ENCODE measurements at regions not wholly inside any gene's neighbourhood (a gene's known extent, or its start where the extent isn't known, plus 50 kb on each side); places are given as distances from the start of the nearest gene placed in this dataset.
A peak's percentile ranks its signal among the peaks of the same experiment; 100 is the strongest.
"Not testable (repeated sequence)": the region's sequence is repeated elsewhere in the genome, so short reads cannot be mapped to it uniquely, and the experiment has no call there.

- ChIA-PET POLR2A (no interaction called here), CTCF (no interaction called here)
- no peak for DNase-seq (ENCODE audit: extremely low spot score)
- TF ChIP-seq, protein P1, sequence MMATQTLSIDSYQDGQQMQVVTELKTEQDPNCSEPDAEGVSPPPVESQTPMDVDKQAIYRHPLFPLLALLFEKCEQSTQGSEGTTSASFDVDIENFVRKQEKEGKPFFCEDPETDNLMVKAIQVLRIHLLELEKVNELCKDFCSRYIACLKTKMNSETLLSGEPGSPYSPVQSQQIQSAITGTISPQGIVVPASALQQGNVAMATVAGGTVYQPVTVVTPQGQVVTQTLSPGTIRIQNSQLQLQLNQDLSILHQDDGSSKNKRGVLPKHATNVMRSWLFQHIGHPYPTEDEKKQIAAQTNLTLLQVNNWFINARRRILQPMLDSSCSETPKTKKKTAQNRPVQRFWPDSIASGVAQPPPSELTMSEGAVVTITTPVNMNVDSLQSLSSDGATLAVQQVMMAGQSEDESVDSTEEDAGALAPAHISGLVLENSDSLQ (IDR thresholded peaks at IDR 0.05), result no peak
- TF ChIP-seq LEF1 (IDR thresholded peaks at IDR 0.05; ENCODE audit: borderline replicate concordance), result no peak
- no peak for TF ChIP-seq L3MBTL2 (conservative IDR thresholded peaks at IDR 0.05)
- TF ChIP-seq ELF4 (IDR thresholded peaks at IDR 0.05), result no peak
- TF ChIP-seq FOXM1 (IDR thresholded peaks at IDR 0.05; ENCODE audit: borderline replicate concordance), result no peak
- no peak for TF ChIP-seq FOXK2 (IDR thresholded peaks at IDR 0.05)
- no peak for TF ChIP-seq BHLHE40 (IDR thresholded peaks at IDR 0.05; ENCODE audit: borderline replicate concordance)
- no peak for TF ChIP-seq ZNF384 (IDR thresholded peaks at IDR 0.05)
- TF ChIP-seq SP1 (IDR thresholded peaks at IDR 0.05), result no peak
- TF ChIP-seq TARDBP (IDR thresholded peaks at IDR 0.05), result no peak
- TF ChIP-seq ARNT (IDR thresholded peaks at IDR 0.05), result no peak
- TF ChIP-seq NFRKB (IDR thresholded peaks at IDR 0.05), result no peak
- no peak for TF ChIP-seq CTBP1 (IDR thresholded peaks at IDR 0.05; ENCODE audit: borderline replicate concordance)
Observed at GRCh38 chr13:54492995-54493394, 1464.4 kb downstream of the OLFM4 start.

DNA sequence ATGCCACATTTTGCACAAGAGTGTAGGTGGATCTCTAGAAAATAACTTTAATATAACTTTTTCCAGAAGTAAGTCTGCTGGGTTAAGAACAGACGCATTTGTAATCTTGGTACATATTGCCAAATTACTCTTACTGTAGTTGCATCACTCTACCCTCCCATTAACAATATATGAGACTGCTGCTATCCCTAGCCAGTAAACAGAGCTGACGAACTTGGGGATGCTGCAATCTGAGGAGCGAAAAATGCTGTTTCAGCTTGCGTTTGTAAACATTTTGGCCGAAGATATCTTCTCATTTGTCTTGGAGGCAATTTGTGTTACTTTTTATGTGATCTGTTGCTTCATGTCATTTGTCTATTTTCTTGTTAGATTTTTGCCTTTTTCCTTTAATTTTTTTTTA, 1482.8 kb downstream of the OLFM4 start:
- DNase-seq (ENCODE audit: extremely low spot score), result no peak
- POLR2A ChIA-PET, result no interaction called here
- TF ChIP-seq ARNT (IDR thresholded peaks at IDR 0.05), result no peak
- TF ChIP-seq NFRKB (IDR thresholded peaks at IDR 0.05), result no peak
- CTCF ChIA-PET, result no interaction called here

DNA sequence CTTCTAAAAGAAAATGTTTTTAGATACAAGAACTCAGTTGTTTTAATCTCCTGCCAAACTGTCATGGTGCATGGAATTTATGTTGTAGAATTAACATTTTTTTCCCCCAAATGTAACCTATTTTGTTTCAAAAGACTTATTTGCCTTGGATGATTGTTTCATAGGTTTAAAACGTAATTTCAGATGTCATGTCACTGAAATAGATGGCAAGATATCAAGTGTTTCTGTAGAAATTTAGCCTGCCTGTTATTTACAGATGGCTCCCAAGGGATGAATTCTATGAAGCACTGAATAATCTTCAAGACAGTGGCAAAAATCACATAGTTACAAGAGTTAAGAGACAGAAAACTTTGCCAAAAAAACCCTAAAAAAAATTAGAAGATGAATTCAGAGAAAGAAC, 1484.6 kb downstream of the OLFM4 start:
- CTCF ChIA-PET, result no interaction called here
- TF ChIP-seq CTBP1 (IDR thresholded peaks at IDR 0.05; ENCODE audit: borderline replicate concordance), result no peak
- no peak for TF ChIP-seq FOXA1 (IDR thresholded peaks at IDR 0.05)
- TF ChIP-seq, protein P1 (IDR thresholded peaks at IDR 0.05), result no peak
- TF ChIP-seq FOXM1 (IDR thresholded peaks at IDR 0.05; ENCODE audit: borderline replicate concordance), result no peak
- TF ChIP-seq SUZ12 (IDR thresholded peaks at IDR 0.05), result no peak
- TF ChIP-seq L3MBTL2 (conservative IDR thresholded peaks at IDR 0.05), result no peak
- POLR2A ChIA-PET, result no interaction called here
- DNase-seq (ENCODE audit: extremely low spot score), result no peak

DNA sequence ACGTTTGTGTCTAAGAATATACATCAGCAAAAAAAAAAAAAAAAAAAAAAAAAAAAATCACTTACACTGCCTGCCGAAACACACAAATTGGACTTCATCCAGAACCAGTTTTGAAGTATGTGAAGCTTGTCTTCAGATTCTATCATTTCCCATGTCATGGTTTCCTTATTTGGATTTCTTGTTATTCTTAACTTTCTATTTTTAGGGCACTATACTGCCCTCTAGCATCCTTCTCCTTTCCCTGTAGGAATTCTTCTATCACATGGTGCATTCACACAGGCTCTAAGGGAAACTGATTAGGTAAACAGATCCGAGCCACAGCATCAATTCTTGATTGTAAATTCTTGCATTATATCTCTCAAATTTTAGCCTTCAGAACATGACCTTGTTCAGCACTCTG, 1507.5 kb downstream of the OLFM4 start:
- DNase-seq (ENCODE audit: extremely low spot score), result peak; percentile 6
- ChIA-PET POLR2A (no interaction called here), CTCF (no interaction called here)
- TF ChIP-seq HDGF (IDR thresholded peaks at IDR 0.05; ENCODE audit: borderline replicate concordance), result no peak
- no peak for TF ChIP-seq FOXK2 (IDR thresholded peaks at IDR 0.05)
- peak; percentile 54 for TF ChIP-seq ZNF384 (IDR thresholded peaks at IDR 0.05)

GRCh38 chr13:54563286-54563685, 1534.7 kb downstream of the OLFM4 start:
- TF ChIP-seq L3MBTL2 (conservative IDR thresholded peaks at IDR 0.05), result no peak
- TF ChIP-seq ARNT (IDR thresholded peaks at IDR 0.05), result no peak
- TF ChIP-seq NFRKB (IDR thresholded peaks at IDR 0.05), result no peak
- no peak for TF ChIP-seq FOXA1 (IDR thresholded peaks at IDR 0.05)
- no peak for TF ChIP-seq BHLHE40 (IDR thresholded peaks at IDR 0.05; ENCODE audit: borderline replicate concordance)
- TF ChIP-seq FOXM1 (IDR thresholded peaks at IDR 0.05; ENCODE audit: borderline replicate concordance), result no peak
- no peak for TF ChIP-seq HDGF (IDR thresholded peaks at IDR 0.05; ENCODE audit: borderline replicate concordance)
- TF ChIP-seq TARDBP (IDR thresholded peaks at IDR 0.05), result no peak
- no peak for TF ChIP-seq CTBP1 (IDR thresholded peaks at IDR 0.05; ENCODE audit: borderline replicate concordance)
- no peak for TF ChIP-seq SP1 (IDR thresholded peaks at IDR 0.05)
- TF ChIP-seq, protein P1 (IDR thresholded peaks at IDR 0.05), result no peak
- TF ChIP-seq ELF4 (IDR thresholded peaks at IDR 0.05), result no peak
- no peak for TF ChIP-seq ZNF384 (IDR thresholded peaks at IDR 0.05)
- no peak for TF ChIP-seq SUZ12 (IDR thresholded peaks at IDR 0.05)
- TF ChIP-seq FOXK2 (IDR thresholded peaks at IDR 0.05), result no peak
- ChIA-PET POLR2A (no interaction called here), CTCF (interaction anchor here (0.6 kb wide), 1 partner anchor 627 kb away, joined by 3 read pairs; no protein-coding TSS in a partner anchor)
- DNase-seq (ENCODE audit: extremely low spot score), result no peak

DNA sequence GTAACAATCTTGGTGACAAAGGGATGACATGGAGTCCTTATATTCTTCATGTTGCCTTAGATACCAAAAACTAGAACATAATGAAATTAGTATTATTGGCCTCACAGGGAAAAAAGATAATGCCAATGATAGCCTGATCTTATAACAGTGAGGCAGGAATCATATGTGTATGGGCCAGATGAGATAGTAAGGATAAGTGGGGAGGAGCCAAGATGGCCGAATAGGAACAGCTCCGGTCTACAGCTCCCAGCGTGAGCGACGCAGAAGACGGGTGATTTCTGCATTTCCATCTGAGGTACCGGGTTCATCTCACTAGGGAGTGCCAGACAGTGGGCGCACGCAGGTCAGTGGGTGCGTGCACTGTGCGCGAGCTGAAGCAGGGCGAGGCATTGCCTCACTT, 1543.4 kb downstream of the OLFM4 start:
- DNase-seq (ENCODE audit: extremely low spot score), result peak; percentile 8
- CTCF ChIA-PET, result interaction anchor here (0.6 kb wide), 1 partner anchor 1332 kb away, joined by 3 read pairs; no protein-coding TSS in a partner anchor
- POLR2A ChIA-PET, result not testable (repeated sequence)
- peak; percentile 17; the same call in 1 of the 2 replicates for TF ChIP-seq ELF4 (IDR thresholded peaks at IDR 0.05)

GRCh38 chr13:54573186-54573585, 1544.6 kb downstream of the OLFM4 start:
- ChIA-PET POLR2A (no interaction called here), CTCF (interaction anchor here (0.7 kb wide), 1 partner anchor 25 kb away, joined by 3 read pairs; no protein-coding TSS in a partner anchor)
- no peak for DNase-seq (ENCODE audit: extremely low spot score)
- TF ChIP-seq ZNF384 (IDR thresholded peaks at IDR 0.05), result no peak
- no peak for TF ChIP-seq FOXK2 (IDR thresholded peaks at IDR 0.05)
- TF ChIP-seq TARDBP (IDR thresholded peaks at IDR 0.05), result no peak
- no peak for TF ChIP-seq FOXM1 (IDR thresholded peaks at IDR 0.05; ENCODE audit: borderline replicate concordance)
- TF ChIP-seq LEF1 (IDR thresholded peaks at IDR 0.05; ENCODE audit: borderline replicate concordance), result no peak

DNA sequence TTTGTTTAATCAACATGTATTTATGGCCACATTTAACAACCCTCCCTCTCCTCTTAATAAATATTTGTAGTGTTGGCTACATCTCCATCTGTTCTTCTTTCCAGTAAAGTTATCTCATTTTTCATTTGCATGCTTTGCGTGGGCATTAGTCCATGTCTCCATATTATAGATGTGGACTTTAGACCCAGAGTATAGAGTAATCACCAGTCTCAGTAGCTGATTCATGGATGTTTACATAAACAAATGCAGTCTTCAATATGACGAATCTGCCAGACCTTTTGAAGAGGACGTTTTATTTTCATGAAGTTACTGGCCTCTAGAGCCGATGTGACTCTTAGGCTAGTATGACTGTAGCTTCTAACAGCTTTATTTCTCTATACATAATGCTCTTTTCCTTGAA, 1546.2 kb downstream of the OLFM4 start:
- TF ChIP-seq SUZ12 (IDR thresholded peaks at IDR 0.05) (no peak), NFRKB (IDR thresholded peaks at IDR 0.05) (no peak), SP1 (IDR thresholded peaks at IDR 0.05) (no peak), L3MBTL2 (conservative IDR thresholded peaks at IDR 0.05) (no peak), CTBP1 (IDR thresholded peaks at IDR 0.05; ENCODE audit: borderline replicate concordance) (no peak), FOXM1 (IDR thresholded peaks at IDR 0.05; ENCODE audit: borderline replicate concordance) (no peak), LEF1 (IDR thresholded peaks at IDR 0.05; ENCODE audit: borderline replicate concordance) (no peak), ARNT (IDR thresholded peaks at IDR 0.05) (no peak), HDGF (IDR thresholded peaks at IDR 0.05; ENCODE audit: borderline replicate concordance) (no peak), FOXK2 (IDR thresholded peaks at IDR 0.05) (no peak), ELF4 (IDR thresholded peaks at IDR 0.05) (no peak), FOXA1 (IDR thresholded peaks at IDR 0.05) (no peak), BHLHE40 (IDR thresholded peaks at IDR 0.05; ENCODE audit: borderline replicate concordance) (no peak), ZNF384 (IDR thresholded peaks at IDR 0.05) (no peak), TARDBP (IDR thresholded peaks at IDR 0.05) (no peak)
- TF ChIP-seq, protein P1 (IDR thresholded peaks at IDR 0.05), result no peak
- no peak for DNase-seq (ENCODE audit: extremely low spot score)
- ChIA-PET POLR2A (no interaction called here), CTCF (no interaction called here)
